Endothelial cell of umbilical vein (primary cell): ENCODE measurements at regions not wholly inside any gene's neighbourhood (a gene's known extent, or its start where the extent isn't known, plus 50 kb on each side); places are given as distances from the start of the nearest gene placed in this dataset.
"Not testable (repeated sequence)": the region's sequence is repeated elsewhere in the genome, so short reads cannot be mapped to it uniquely, and the experiment has no call there.

Experiments
- BruUV-seq: library from RNA; stranded (reverse); fragments of 400-500 nt; replicated peaks from 2 replicates; lab custom pipeline; 2021; lab: Mats Ljungman, UMichigan
- CTCF ChIA-PET: fragments of 300-600, 350-600 bp; sonication (Branson Sonifier 250); formaldehyde crosslinking; loops from one replicate; lab custom pipeline; 2021; ENCODE audit warnings: antibody characterized with exemption, inconsistent platforms; lab: Charles Lee
- POLR2A ChIA-PET: fragments of 300-600, 350-600 bp; sonication (Branson Sonifier 250); formaldehyde crosslinking; loops from one replicate; lab custom pipeline; 2021; ENCODE audit warnings: antibody characterized with exemption, inconsistent platforms; lab: Charles Lee
- DNase-seq: peaks from one replicate; pipeline ENCODE4 v3.0.0-alpha.2; 2011; ENCODE audit warnings: low read depth, low spot score
- FAIRE-seq: peaks from 2 replicates; lab custom pipeline; 2011; peaks lifted over from hg19 to GRCh38; lab: Jason Lieb, UNC
- H2AFZ ChIP-seq: 2 replicates; pipeline ENCODE4 v1.6.0; 2012; ENCODE audit warnings: low read depth, low read length, control low read depth, inconsistent platforms
- H3K27ac ChIP-seq: 2 replicates; pipeline ENCODE4 v1.5.1; 2011; ENCODE audit warnings: low read depth, mild to moderate bottlenecking, control low read depth, low read length, moderate library complexity; ENCODE audit not compliant: insufficient read depth
- H3K27me3 ChIP-seq, 2 experiments: 2 replicates each; pipeline versions ENCODE4 v1.6.0 to v1.6.1; 2011; ENCODE audit warnings: low read length in 2 of 2, mixed read lengths in 1 of 2; ENCODE audit not compliant: control insufficient read depth in 2 of 2, insufficient read depth in 2 of 2
- H3K36me3 ChIP-seq, 2 experiments: 2 replicates in 1 of 2; 3 replicates in 1 of 2; pipeline ENCODE4 v1.5.1; 2011; ENCODE audit warnings: low read length in 2 of 2, mild to moderate bottlenecking in 1 of 2, moderate library complexity in 1 of 2; ENCODE audit not compliant: control insufficient read depth in 2 of 2, insufficient read depth in 2 of 2; ENCODE audit errors: extremely low read depth in 1 of 2
- H3K4me1 ChIP-seq: 3 replicates; pipeline ENCODE4 v1.5.1; 2011; ENCODE audit warnings: mild to moderate bottlenecking, low read length; ENCODE audit not compliant: control insufficient read depth, insufficient read depth; ENCODE audit errors: extremely low read depth
- H3K4me2 ChIP-seq: 2 replicates; pipeline ENCODE4 v1.6.1; 2011; ENCODE audit warnings: low read length, control low read depth, mixed read lengths; ENCODE audit not compliant: insufficient read depth
- H3K4me3 ChIP-seq, 3 experiments: fragments of 200-600 bp in 1 of 3; sonication (generic), shearing (Covaris generic) in 1 of 3; replicated peaks in 1 of 3; 2 replicates each; pipeline ENCODE4 v1.5.1; 2011 to 2016; ENCODE audit warnings: control low read depth in 3 of 3, low read length in 3 of 3, mild to moderate bottlenecking in 2 of 3, inconsistent platforms in 1 of 3, low read depth in 1 of 3, moderate library complexity in 1 of 3; ENCODE audit not compliant: insufficient read depth in 1 of 3
- H3K79me2 ChIP-seq: 2 replicates; pipeline ENCODE4 v1.6.0; 2012; ENCODE audit warnings: low read length, inconsistent platforms; ENCODE audit not compliant: control insufficient read depth, insufficient read depth
- H3K9ac ChIP-seq: replicated peaks from 2 replicates; pipeline ENCODE3; 2011; ENCODE audit warnings: low read length, control low read depth; ENCODE audit not compliant: insufficient read depth; ENCODE audit errors: extremely low read depth
- H3K9me1 ChIP-seq: replicated peaks from 3 replicates; pipeline ENCODE4 v1.6.0; 2011; ENCODE audit warnings: mild to moderate bottlenecking, low read length; ENCODE audit not compliant: control insufficient read depth, insufficient read depth; ENCODE audit errors: extremely low read depth
- H3K9me3 ChIP-seq: replicated peaks from 2 replicates; pipeline ENCODE4 v1.5.1; 2012; ENCODE audit warnings: low read length, inconsistent platforms; ENCODE audit not compliant: control insufficient read depth, insufficient read depth
- H4K20me1 ChIP-seq: replicated peaks from 2 replicates; pipeline ENCODE3; 2011; ENCODE audit warnings: mild to moderate bottlenecking, low read length; ENCODE audit not compliant: control insufficient read depth, insufficient read depth; ENCODE audit errors: extremely low read depth
- EZH2 ChIP-seq: IDR thresholded peaks from 2 replicates; pipeline ENCODE4 v1.6.1; 2012; ENCODE audit warnings: borderline replicate concordance, low read depth, mild to moderate bottlenecking, moderate library complexity, low read length, inconsistent platforms; ENCODE audit not compliant: severe bottlenecking
- FOS ChIP-seq: IDR thresholded peaks from 2 replicates; pipeline ENCODE4 v1.6.1; 2011; ENCODE audit warnings: mild to moderate bottlenecking, low read length, moderate library complexity, borderline replicate concordance; ENCODE audit not compliant: insufficient read depth
- GATA2 ChIP-seq: IDR thresholded peaks from 2 replicates; pipeline ENCODE4 v1.7.0; 2011; ENCODE audit warnings: low read depth, mild to moderate bottlenecking, moderate library complexity, mixed read lengths, low read length; ENCODE audit not compliant: insufficient read length, insufficient read depth
- JUN ChIP-seq: IDR thresholded peaks from 2 replicates; pipeline ENCODE4 v1.6.1; 2011; ENCODE audit warnings: borderline replicate concordance, low read depth; ENCODE audit not compliant: insufficient read length, insufficient read depth
- MYC ChIP-seq: IDR thresholded peaks from one replicate; pipeline ENCODE4 v1.6.1; 2011; ENCODE audit warnings: mild to moderate bottlenecking, low read depth, low read length
- POLR2A ChIP-seq: IDR thresholded peaks from 2 replicates; pipeline ENCODE4 v1.6.1; 2012; ENCODE audit warnings: low read depth, mild to moderate bottlenecking, control low read depth, low read length
- POLR2AphosphoS5 ChIP-seq: IDR thresholded peaks from 2 replicates; pipeline ENCODE4 v1.6.1; 2012; ENCODE audit warnings: low read depth, mild to moderate bottlenecking, control low read depth, low read length, moderate library complexity; ENCODE audit not compliant: insufficient read depth
- dilution Hi-C: fragments of 300-500 bp; cut with MboI; formaldehyde crosslinking; loops from one replicate; pipeline ENCODE4 v1.15.0; 2019; ENCODE audit warnings: low sequenced_read_pairs; ENCODE audit not compliant: extremely low pct_ligation_motif_present
- intact Hi-C: fragments of 100-400 bp; cut with micrococcal nuclease; formaldehyde crosslinking; loops from one replicate; pipeline ENCODE4 v1.10.0; 2022
- TF ChIP-seq, protein P1 (sequence below): IDR thresholded peaks from 2 replicates; pipeline ENCODE4 v1.6.1; 2011; ENCODE audit not compliant: insufficient read depth, insufficient read length
- TF ChIP-seq, protein P2 (sequence below), 2 donors: IDR thresholded peaks; 1 replicate in 1 of 2; 2 replicates in 1 of 2; pipeline ENCODE4 v1.5.1; 2011; ENCODE audit warnings: low read length in 2 of 2, mild to moderate bottlenecking in 2 of 2, moderate library complexity in 2 of 2, control low read depth in 1 of 2, inconsistent platforms in 1 of 2, low read depth in 1 of 2; ENCODE audit not compliant: insufficient read depth in 1 of 2; ENCODE audit errors: extremely low read depth in 1 of 2

DNA sequence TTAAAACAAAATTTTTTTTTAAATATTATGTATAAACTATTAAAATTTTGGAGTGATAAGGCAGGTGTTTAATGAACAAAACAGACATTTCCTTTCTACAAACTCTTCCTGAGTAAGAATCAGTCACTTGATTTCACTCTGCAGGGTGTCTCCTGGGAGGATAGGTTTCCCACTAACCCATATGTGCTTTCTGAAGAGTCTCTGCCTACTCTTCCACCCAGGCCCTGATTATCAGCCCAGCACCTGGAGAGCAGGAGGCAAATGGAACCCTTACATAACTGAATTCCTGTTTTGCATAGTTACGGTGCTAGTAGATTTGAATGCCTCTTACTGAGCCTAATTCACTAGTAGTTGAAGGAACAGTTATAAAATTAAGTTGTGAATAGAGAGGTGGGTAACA, 1718.6 kb downstream of the SUCLG1 start:
- Histone ChIP-seq H2AFZ (no peak overlapping the region), H3K9me1 (no peaks in the 10 kb centered on the region), H3K4me1 (no peaks in the 10 kb centered on the region), H3K27me3 (no peaks in the 10 kb centered on the region), H3K4me2 (no peak overlapping the region), H3K4me3 (no peak overlapping the region), H3K36me3 (no peaks in the 10 kb centered on the region), H3K9me3 (no peaks in the 10 kb centered on the region), H3K27ac (no peak overlapping the region), H3K79me2 (no peaks in the 10 kb centered on the region), H4K20me1 (no peaks in the 10 kb centered on the region), H3K9ac (no peak overlapping the region)
- POLR2A ChIA-PET = no interaction called here
- intact Hi-C loops = no loop called here
- TF ChIP-seq, protein P1, sequence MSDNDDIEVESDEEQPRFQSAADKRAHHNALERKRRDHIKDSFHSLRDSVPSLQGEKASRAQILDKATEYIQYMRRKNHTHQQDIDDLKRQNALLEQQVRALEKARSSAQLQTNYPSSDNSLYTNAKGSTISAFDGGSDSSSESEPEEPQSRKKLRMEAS = no peak
- TF ChIP-seq EZH2 (no peak), POLR2A (no peak), FOS (no peak), POLR2AphosphoS5 (no peak), MYC (no peak), JUN (no peak), GATA2 (no peak)
- TF ChIP-seq, protein P2, sequence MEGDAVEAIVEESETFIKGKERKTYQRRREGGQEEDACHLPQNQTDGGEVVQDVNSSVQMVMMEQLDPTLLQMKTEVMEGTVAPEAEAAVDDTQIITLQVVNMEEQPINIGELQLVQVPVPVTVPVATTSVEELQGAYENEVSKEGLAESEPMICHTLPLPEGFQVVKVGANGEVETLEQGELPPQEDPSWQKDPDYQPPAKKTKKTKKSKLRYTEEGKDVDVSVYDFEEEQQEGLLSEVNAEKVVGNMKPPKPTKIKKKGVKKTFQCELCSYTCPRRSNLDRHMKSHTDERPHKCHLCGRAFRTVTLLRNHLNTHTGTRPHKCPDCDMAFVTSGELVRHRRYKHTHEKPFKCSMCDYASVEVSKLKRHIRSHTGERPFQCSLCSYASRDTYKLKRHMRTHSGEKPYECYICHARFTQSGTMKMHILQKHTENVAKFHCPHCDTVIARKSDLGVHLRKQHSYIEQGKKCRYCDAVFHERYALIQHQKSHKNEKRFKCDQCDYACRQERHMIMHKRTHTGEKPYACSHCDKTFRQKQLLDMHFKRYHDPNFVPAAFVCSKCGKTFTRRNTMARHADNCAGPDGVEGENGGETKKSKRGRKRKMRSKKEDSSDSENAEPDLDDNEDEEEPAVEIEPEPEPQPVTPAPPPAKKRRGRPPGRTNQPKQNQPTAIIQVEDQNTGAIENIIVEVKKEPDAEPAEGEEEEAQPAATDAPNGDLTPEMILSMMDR (IDR thresholded peaks at IDR 0.05; ENCODE audit: extremely low read depth in 1 of 2, insufficient read depth in 1 of 2, low read depth in 1 of 2, low read length in 2 of 2) = no peak
- BruUV-seq = no TSS peak
- CTCF ChIA-PET = no interaction called here
- dilution Hi-C loops = no loop called here
- FAIRE-seq (peak; percentile 26), DNase-seq (no peak)

DNA sequence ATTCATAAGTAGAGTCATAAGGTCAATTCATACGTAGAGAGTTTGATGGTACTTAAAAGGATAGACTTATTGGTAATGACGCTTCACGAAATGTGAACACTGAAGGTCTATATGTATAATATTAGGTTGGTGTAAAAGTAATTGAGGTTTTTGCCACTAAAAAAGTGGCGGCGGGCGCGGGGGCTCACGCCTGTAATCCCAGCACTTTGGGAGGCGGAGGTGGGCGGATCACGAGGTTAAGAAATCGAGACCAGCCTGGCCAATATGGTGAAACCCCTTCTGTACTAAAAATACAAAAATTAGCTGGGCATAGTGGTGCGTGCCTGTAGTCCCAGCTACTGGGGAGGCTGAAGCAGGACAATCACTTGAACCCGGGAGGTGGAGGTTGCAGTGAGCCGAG, 1721.1 kb downstream of the SUCLG1 start:
- H3K9ac ChIP-seq, H3K9me3 ChIP-seq, H3K36me3 ChIP-seq, H3K4me3 ChIP-seq, H3K79me2 ChIP-seq, H4K20me1 ChIP-seq, H3K27ac ChIP-seq, H3K4me2 ChIP-seq, H3K9me1 ChIP-seq, DNase-seq, H3K27me3 ChIP-seq, POLR2A ChIA-PET, BruUV-seq, H3K4me1 ChIP-seq, FAIRE-seq, intact Hi-C loops, H2AFZ ChIP-seq, dilution Hi-C loops: not testable (repeated sequence)
- CTCF ChIA-PET = interaction anchor here (0.7 to 1.1 kb wide), 3 partner anchors 10 to 158 kb away, joined by 3 to 4 read pairs (median 3); no protein-coding TSS in a partner anchor
